Right lobe of liver (tissue), 4 donors: ENCODE measurements at regions not wholly inside any gene's neighbourhood (a gene's known extent, or its start where the extent isn't known, plus 50 kb on each side); places are given as distances from the start of the nearest gene placed in this dataset.

Source experiments
- CTCF ChIP-seq, 4 donors: fragments of 200-600 bp in 3 of 4; fragments of 450-650 bp in 1 of 4; IDR thresholded peaks; one replicate each; pipeline versions ENCODE4 v1.5.1 to v1.8.0; 2016 to 2022; ENCODE audit warnings: antibody characterized with exemption in 4 of 4, mild to moderate bottlenecking in 2 of 4
- POLR2A ChIP-seq: fragments of 450-650 bp; IDR thresholded peaks from one replicate; pipeline ENCODE4 v1.6.1; 2017; ENCODE audit warnings: antibody characterized with exemption, mild to moderate bottlenecking
- donor health status: DM: no; HTN: no; CAD: no.
- donor health status: DM: no; HTN: no; CAD: no.
- donor health status: DM: no; HTN: yes; CAD: no.

DNA sequence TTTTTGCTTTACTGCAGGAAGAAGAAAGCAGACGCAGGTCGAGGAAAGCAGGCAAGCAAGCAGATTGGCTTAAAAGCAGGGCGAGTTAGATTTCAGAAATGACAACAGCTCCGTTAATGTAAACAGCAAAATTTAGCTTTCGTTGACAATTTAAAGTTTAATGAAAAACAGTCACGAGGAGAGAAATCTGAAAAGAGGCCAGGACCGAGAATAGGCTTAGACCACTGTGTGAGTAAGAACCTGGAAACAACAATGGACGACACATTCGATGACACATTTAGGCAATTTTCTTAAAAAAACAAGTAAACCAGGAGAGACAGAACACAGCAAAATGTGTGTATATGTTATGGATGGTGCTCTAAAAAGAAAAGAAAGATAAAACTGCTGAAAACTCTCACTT, 155.3 kb downstream of the ISOC1 start:
- TF ChIP-seq CTCF (IDR thresholded peaks at IDR 0.05) (no peak), POLR2A (no peak)
